Choroid plexus epithelial cell (primary cell): ENCODE measurements at regions not wholly inside any gene's neighbourhood (a gene's known extent, or its start where the extent isn't known, plus 50 kb on each side); places are given as distances from the start of the nearest gene placed in this dataset.
"Not testable (repeated sequence)": the region's sequence is repeated elsewhere in the genome, so short reads cannot be mapped to it uniquely, and the experiment has no call there.

Source experiments
- DNase-seq: peaks from one replicate; pipeline ENCODE4 v3.0.0-alpha.2; 2010; ENCODE audit warnings: low read depth
- H3K4me3 ChIP-seq: 2 replicates; pipeline ENCODE4 v1.5.1; 2011; ENCODE audit warnings: low read depth, mild to moderate bottlenecking, control low read depth, low read length, moderate library complexity
- CTCF ChIP-seq: conservative IDR thresholded peaks from 2 replicates; pipeline ENCODE4 v1.5.1; 2011; ENCODE audit warnings: low read depth, mild to moderate bottlenecking, control low read depth, inconsistent platforms, low read length, moderate library complexity

DNA sequence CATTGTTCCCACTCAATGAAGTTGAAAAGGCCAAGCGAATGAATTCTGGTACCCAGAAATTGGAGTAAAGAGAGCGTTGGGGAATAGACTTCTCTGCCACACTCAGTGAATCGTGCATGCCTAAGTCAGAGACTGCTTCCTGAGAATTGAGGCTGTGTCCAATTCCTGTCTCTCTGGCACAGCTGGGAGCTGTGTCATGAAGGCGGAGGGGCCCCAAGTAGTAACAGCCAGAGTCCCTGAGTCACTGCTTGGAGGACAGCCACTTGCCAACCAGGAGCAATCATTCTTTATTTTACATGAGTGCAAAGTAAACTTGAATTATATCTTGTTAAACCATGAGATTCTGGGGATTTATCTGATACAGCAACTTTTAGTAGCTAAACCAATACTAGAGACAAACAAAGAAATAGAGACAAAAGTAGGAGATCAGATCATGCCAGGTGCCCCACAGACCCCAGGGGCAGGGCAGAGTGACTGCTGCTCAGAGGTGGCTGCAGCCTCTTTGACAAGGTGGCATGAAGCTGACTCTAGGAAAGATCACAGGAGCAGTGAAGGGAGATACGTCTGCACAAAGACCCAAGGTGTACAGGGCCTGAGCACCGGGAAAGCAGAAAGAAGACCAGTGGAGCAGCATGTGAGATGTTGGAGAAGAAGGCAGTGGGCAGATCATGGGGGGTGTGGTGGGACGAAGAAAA, 246.0 kb downstream of the GADD45G start:
- no peak for TF ChIP-seq CTCF
- H3K4me3 ChIP-seq: no peak overlapping the region
- no peak for DNase-seq

GRCh38 chr9:89853161-89853560, 248.3 kb downstream of the GADD45G start:
- TF ChIP-seq CTCF: no peak
- H3K4me3 ChIP-seq: no peak overlapping the region

GRCh38 chr9:89853931-89854330, 249.1 kb downstream of the GADD45G start:
- no peak for TF ChIP-seq CTCF

More at GRCh38 chr9:89853161-89853560, 248.3 kb downstream of the GADD45G start:
- DNase-seq: no peak

GRCh38 chr9:89854715-89855475, 250.1 kb downstream of the GADD45G start:
- no peak for DNase-seq
- no peak overlapping the region for H3K4me3 ChIP-seq
- no peak for TF ChIP-seq CTCF

More at GRCh38 chr9:89853931-89854330, 249.1 kb downstream of the GADD45G start:
- no peak for DNase-seq
- H3K4me3 ChIP-seq: no peak overlapping the region

- not testable (repeated sequence) for DNase-seq, H3K4me3 ChIP-seq
Observed at GRCh38 chr9:89856296-89856695, 251.5 kb downstream of the GADD45G start.

GRCh38 chr9:89856950-89857349, 252.1 kb downstream of the GADD45G start:
- DNase-seq: not testable (repeated sequence)

DNA sequence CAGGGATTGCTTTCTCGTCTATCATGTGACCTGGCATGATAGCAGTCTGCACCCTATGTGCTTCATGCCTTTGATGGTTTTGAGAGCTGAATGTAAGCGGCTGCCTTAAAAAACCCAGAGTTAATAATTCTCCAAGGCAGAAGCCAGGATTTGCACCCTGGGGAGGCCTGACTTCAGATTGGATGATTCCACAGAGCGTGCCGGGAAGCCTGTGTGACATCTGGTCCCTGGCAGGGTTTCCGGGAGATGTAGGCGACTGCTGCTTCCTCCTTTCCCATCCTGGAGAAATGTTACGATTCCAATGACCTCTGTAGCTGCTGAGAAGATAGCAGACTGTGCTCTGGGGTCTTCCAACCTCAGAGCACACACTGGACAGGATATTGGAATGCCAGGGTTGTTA, 255.0 kb downstream of the GADD45G start:
- not testable (repeated sequence) for H3K4me3 ChIP-seq, DNase-seq

More at GRCh38 chr9:89856950-89857349, 252.1 kb downstream of the GADD45G start:
- not testable (repeated sequence) for H3K4me3 ChIP-seq

DNA sequence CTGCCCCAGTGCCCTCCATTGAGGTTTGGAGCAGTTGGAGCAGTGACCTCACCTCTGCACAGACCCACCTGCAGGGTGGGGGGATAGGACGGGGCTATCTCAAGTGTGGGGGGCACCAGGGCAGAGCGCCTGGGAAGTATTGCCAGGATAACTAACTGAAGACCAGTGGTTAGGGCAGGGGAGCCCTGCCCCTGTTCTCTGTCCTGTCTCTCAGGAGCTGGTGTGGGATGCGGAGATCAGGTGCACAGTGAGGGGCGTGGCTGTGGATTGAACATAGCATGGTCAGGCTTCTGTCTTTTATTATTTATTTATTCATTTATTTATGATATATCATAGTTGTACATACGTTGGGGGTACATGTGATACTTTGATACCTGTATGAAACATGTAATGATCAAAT, 256.6 kb downstream of the GADD45G start:
- not testable (repeated sequence) for DNase-seq

GRCh38 chr9:89862316-89862715, 257.5 kb downstream of the GADD45G start:
- no peak overlapping the region for H3K4me3 ChIP-seq
- DNase-seq: no peak
- TF ChIP-seq CTCF: no peak

More for the DNA sequence above, 256.6 kb downstream of the GADD45G start:
- not testable (repeated sequence) for H3K4me3 ChIP-seq
